Right atrium auricular region (tissue), 2 donors: ENCODE measurements at regions not wholly inside any gene's neighbourhood (a gene's known extent, or its start where the extent isn't known, plus 50 kb on each side); places are given as distances from the start of the nearest gene placed in this dataset.
"Not testable (repeated sequence)": the region's sequence is repeated elsewhere in the genome, so short reads cannot be mapped to it uniquely, and the experiment has no call there.

ENCODE experiments used
- DNase-seq: peaks from one replicate; pipeline ENCODE4 v3.0.0-alpha.2; 2019; ENCODE audit warnings: low spot score
- H3K27ac ChIP-seq, 2 donors: fragments of 200-600 bp; sonication (generic); 1 replicate in 1 of 2; 2 replicates in 1 of 2; pipeline ENCODE4 v1.5.1; 2016 to 2019
- H3K27me3 ChIP-seq, 2 donors: fragments of 200-600 bp; sonication (generic); one replicate each; pipeline versions ENCODE4 v1.5.1 to v1.6.0; 2017 to 2019
- H3K36me3 ChIP-seq: fragments of 200-600 bp; sonication (generic); one replicate; pipeline ENCODE4 v1.5.1; 2016
- H3K4me1 ChIP-seq, 2 donors: fragments of 200-600 bp; sonication (generic); one replicate each; pipeline versions ENCODE4 v1.5.1 to v1.6.0; 2017 to 2019
- H3K4me3 ChIP-seq, 2 donors: fragments of 200-600 bp; sonication (generic); 1 replicate in 1 of 2; 2 replicates in 1 of 2; pipeline ENCODE4 v1.5.1; 2017 to 2019; ENCODE audit warnings: mild to moderate bottlenecking in 1 of 2, moderate library complexity in 1 of 2
- H3K9me3 ChIP-seq, 2 donors: fragments of 200-600 bp; sonication (generic); one replicate each; pipeline ENCODE4 v1.5.1; 2019
- TF ChIP-seq, protein P1 (sequence below), 2 donors: fragments of 200-600 bp; sonication (generic); IDR thresholded peaks; one replicate each; pipeline ENCODE4 v1.5.1; 2019; ENCODE audit warnings: antibody characterized with exemption in 2 of 2

DNA sequence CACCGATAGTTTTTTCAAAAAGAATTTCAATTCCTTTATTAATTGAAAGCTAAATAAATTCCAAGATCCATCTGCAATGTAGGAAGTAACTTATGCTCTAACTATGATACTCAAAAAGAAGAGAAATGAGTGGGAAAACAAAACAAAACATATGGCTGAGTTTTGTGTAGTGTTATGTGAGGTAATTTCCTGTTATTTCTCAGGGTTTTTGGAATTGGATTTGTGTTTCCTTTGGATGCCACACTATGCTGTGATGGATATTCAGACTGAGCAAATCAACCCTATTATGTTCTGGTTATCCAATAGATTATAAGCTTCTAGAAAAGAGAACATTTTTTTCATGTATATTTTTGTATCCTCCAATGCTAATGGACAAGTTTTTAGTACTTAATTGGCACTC lies 73.4 kb upstream of the RAPGEF2 start:
- Histone ChIP-seq H3K27me3 (no peaks in the 10 kb centered on the region), H3K27ac (no peak overlapping the region), H3K36me3 (no peaks in the 10 kb centered on the region), H3K4me3 (no peak overlapping the region), H3K9me3 (no peaks in the 10 kb centered on the region), H3K4me1 (no peaks in the 10 kb centered on the region)
- TF ChIP-seq, protein P1, sequence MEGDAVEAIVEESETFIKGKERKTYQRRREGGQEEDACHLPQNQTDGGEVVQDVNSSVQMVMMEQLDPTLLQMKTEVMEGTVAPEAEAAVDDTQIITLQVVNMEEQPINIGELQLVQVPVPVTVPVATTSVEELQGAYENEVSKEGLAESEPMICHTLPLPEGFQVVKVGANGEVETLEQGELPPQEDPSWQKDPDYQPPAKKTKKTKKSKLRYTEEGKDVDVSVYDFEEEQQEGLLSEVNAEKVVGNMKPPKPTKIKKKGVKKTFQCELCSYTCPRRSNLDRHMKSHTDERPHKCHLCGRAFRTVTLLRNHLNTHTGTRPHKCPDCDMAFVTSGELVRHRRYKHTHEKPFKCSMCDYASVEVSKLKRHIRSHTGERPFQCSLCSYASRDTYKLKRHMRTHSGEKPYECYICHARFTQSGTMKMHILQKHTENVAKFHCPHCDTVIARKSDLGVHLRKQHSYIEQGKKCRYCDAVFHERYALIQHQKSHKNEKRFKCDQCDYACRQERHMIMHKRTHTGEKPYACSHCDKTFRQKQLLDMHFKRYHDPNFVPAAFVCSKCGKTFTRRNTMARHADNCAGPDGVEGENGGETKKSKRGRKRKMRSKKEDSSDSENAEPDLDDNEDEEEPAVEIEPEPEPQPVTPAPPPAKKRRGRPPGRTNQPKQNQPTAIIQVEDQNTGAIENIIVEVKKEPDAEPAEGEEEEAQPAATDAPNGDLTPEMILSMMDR (IDR thresholded peaks at IDR 0.05): no peak
- DNase-seq: no peak

DNA sequence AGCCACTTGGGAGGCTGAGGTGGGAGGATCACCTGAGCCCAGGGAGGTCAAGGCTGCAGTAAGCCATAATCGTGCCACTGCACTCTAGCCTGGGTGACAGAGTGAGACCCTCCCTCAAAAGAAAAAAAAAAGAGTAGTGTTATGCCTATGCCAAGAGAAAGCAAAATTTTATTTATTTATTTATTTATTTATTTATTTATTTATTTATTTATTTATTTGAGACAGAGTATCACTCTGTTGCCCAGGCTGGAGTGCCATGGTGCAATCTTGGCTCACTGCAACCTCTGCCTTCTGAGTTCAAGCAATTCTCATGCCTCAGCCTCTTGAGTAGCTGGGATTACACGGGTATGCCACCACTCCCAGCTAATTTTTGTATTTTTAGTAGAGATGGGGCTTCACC lies 72.6 kb upstream of the RAPGEF2 start:
- H3K4me1 ChIP-seq, H3K27ac ChIP-seq, H3K36me3 ChIP-seq, H3K27me3 ChIP-seq, DNase-seq, H3K4me3 ChIP-seq, H3K9me3 ChIP-seq: not testable (repeated sequence)

DNA sequence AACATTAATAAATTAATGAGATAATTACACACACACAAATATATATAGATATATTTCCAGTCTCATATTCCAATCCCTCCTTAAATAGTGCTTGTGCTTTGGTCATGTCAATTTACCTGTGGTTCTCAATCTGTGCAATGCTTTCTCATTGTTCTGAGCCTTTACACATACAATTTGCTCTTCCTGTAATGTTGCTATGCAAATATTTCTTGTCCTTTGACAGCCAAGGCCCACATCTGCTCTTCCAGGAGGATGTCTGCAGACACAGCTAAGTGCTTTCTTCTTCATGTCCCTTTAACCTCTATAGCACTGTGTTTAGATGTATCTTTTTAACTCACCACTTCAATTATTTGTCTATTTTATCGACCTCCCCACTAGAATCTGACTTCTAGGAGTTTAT lies 67.3 kb upstream of the RAPGEF2 start:
- Histone ChIP-seq H3K27ac (no peak overlapping the region), H3K4me1 (no peaks in the 10 kb centered on the region), H3K27me3 (no peaks in the 10 kb centered on the region), H3K36me3 (no peaks in the 10 kb centered on the region), H3K9me3 (no peaks in the 10 kb centered on the region), H3K4me3 (no peak overlapping the region)
- TF ChIP-seq, protein P1 (IDR thresholded peaks at IDR 0.05): no peak
- DNase-seq: no peak

DNA sequence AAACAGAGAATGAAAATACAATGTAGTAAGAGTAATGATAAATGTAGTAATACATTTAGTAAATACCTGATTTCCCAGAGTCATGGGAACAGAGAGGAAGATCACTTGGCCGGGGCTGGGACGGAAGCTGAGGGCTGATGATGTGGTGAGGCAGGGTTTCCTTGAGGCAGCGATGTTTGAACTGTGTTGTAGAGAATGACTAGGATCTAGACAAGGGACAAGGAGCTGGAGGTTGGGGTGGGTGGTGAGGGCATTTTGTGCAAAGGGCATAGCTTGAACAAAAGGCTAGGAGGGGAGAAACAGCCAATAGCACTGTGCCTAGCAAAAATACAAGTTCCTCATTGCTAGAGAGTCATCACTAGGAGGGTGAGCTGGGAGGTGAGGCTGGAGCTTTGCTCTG lies 64.3 kb upstream of the RAPGEF2 start:
- no peaks in the 10 kb centered on the region for H3K36me3 ChIP-seq
- DNase-seq: no peak
- H3K27me3 ChIP-seq: no peaks in the 10 kb centered on the region
- TF ChIP-seq, protein P1 (IDR thresholded peaks at IDR 0.05): no peak
- no peak overlapping the region for H3K27ac ChIP-seq
- H3K4me3 ChIP-seq: no peak overlapping the region
- peaks cover 0 to 7% of the 10 kb centered on the region in 2 donors for H3K4me1 ChIP-seq
- H3K9me3 ChIP-seq: no peaks in the 10 kb centered on the region

DNA sequence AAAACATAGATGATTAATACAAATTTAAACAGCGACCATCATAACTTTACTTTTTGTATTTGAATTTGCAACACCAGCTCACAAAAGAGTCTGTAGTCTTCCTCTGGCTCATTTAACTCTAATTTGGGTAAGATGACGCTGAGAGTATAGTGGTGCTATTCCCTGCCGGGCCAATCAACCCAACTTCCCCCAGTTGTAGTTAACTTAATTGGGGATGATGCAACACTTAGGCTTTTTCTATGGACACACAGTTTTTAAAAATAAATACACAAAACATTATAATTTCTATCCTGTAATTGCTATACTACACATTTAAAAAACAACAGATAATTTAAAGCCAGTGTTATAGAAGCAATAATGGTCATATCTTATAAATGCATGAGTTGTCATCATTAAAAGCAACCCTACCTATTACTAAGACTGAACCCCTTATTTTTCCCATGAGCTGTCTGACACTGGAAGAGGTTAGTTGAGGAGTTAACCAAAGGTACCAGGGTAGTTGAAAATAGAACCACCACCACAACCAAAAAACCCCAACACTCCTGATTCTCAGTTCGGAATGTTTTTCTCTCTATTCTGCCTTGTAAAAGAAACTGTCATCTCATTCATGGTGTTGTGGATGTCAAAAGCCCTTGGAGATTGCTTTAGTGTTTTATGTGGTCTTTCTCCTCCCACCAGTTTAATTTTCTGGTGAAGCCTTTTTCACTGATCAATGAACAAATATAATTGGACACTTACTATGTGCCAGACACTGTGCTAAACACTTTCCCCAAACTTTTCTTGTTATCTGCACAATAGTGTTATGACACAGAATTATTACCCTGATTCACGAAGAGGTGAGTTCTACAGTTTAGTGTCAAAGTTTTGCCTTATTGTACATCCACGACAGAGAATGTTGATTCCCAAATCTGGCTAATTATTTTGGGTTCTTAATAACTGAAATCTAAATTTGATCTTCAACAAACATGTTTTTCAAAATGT lies 61.5 kb upstream of the RAPGEF2 start:
- H3K4me3 ChIP-seq: no peak overlapping the region
- no peak for DNase-seq
- H3K27ac ChIP-seq: no peak overlapping the region
- H3K9me3 ChIP-seq: no peaks in the 10 kb centered on the region
- TF ChIP-seq, protein P1 (IDR thresholded peaks at IDR 0.05): no peak
- peaks cover 0 to 7% of the 10 kb centered on the region in 2 donors for H3K4me1 ChIP-seq
- H3K36me3 ChIP-seq: no peaks in the 10 kb centered on the region
- H3K27me3 ChIP-seq: no peaks in the 10 kb centered on the region

DNA sequence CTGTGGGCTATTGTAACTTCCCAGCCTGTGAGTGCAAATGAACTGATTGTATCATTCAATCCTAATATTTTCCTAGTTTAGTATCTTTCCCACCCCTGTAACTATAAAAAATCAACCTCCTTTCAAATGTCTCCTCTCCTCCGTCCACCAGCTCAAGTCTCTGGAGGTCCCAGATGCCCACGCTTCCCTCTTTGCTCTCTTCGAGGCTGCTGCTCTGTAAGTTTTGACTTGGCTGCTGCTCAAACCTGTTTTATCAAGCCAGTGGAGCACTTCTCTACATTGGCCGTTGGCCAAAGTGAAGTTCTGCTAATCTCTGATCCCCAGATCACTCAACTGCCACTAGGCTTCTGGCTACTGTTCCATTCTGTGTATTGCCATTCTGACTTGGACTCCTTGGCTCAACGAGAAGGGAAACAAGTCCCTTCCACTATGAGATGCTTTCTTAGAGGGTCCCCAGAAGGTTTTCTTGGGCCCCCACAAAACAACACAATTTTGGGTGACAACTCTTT lies 60.7 kb upstream of the RAPGEF2 start:
- Histone ChIP-seq H3K4me1 (peaks cover 0 to 7% of the 10 kb centered on the region in 2 donors), H3K4me3 (no peak overlapping the region), H3K36me3 (no peaks in the 10 kb centered on the region), H3K9me3 (no peaks in the 10 kb centered on the region), H3K27ac (no peak overlapping the region), H3K27me3 (no peaks in the 10 kb centered on the region)
- DNase-seq: no peak
- TF ChIP-seq, protein P1 (IDR thresholded peaks at IDR 0.05): no peak
